ENCODE measurements at regions not wholly inside any gene's neighbourhood (a gene's known extent, or its start where the extent isn't known, plus 50 kb on each side); places are given as distances from the start of the nearest gene placed in this dataset.
"Not testable (repeated sequence)": the region's sequence is repeated elsewhere in the genome, so short reads cannot be mapped to it uniquely, and the experiment has no call there.

GRCh38 chr2:194464964-194465638, 1191.9 kb upstream of the SLC39A10 start:
- CTCF ChIA-PET: no interaction called here
- DNase-seq (ENCODE audit: low read depth, low spot score) (no peak), FAIRE-seq (no peak), ATAC-seq (no peak)
- Histone ChIP-seq H3K9me3 (replicated peaks; ENCODE audit: control insufficient read depth, insufficient read depth, low read length) (no peaks in the 10 kb centered on the region), H2AFZ (ENCODE audit: control insufficient read depth, low read depth, low read length) (no peak overlapping the region), H3K36me3 (ENCODE audit: control insufficient read depth in 2 of 2, insufficient read depth in 2 of 2, low read length in 1 of 2) (no peaks in the 10 kb centered on the region), H3K4me3 (no peak overlapping the region), H3K27ac (ENCODE audit: control insufficient read depth, insufficient read depth) (no peak overlapping the region), H3K9ac (ENCODE audit: control insufficient read depth, insufficient read depth, low read length) (no peak overlapping the region), H3K27me3 (replicated peaks in 1 of 2; ENCODE audit: control insufficient read depth in 2 of 2, insufficient read depth in 2 of 2, low read length in 1 of 2) (no peaks in the 10 kb centered on the region), H3K4me1 (ENCODE audit: control insufficient read depth, insufficient read depth, low read length) (no peaks in the 10 kb centered on the region), H3K79me2 (ENCODE audit: control insufficient read depth, insufficient read depth, low read length) (no peaks in the 10 kb centered on the region), H4K20me1 (ENCODE audit: control insufficient read depth, insufficient read depth) (no peaks in the 10 kb centered on the region), H3K4me2 (ENCODE audit: control insufficient read depth, insufficient read depth) (no peak overlapping the region)
- POLR2A ChIA-PET: no interaction called here
- intact Hi-C loops (cut with micrococcal nuclease; ENCODE audit: unreplicated experiment): no loop called here
- RAD21 ChIA-PET (ENCODE audit: unreplicated experiment): no interaction called here
- no TSS peak for BruUV-seq (replicated peaks)
- in situ Hi-C loops (cut with MboI): no loop called here
- SMC1A ChIA-PET (ENCODE audit: uncharacterized antibody, unreplicated experiment): no interaction called here
- TF ChIP-seq IKZF1 (conservative IDR thresholded peaks at IDR 0.05) (no peak), BCL11A (IDR thresholded peaks at IDR 0.05; ENCODE audit: low read depth, low read length) (no peak), RELA (IDR thresholded peaks at IDR 0.05; ENCODE audit: borderline replicate concordance, partially characterized antibody) (no peak), SUPT20H (IDR thresholded peaks at IDR 0.05; ENCODE audit: borderline replicate concordance, control insufficient read depth, low read depth, low read length) (no peak), SKIL (IDR thresholded peaks at IDR 0.05; ENCODE audit: low read depth, poor library complexity, severe bottlenecking) (no peak)
- TF ChIP-seq, protein P1, sequence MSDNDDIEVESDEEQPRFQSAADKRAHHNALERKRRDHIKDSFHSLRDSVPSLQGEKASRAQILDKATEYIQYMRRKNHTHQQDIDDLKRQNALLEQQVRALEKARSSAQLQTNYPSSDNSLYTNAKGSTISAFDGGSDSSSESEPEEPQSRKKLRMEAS (IDR thresholded peaks at IDR 0.05; ENCODE audit: low read depth, low read length): no peak
- TF ChIP-seq, protein P2, sequence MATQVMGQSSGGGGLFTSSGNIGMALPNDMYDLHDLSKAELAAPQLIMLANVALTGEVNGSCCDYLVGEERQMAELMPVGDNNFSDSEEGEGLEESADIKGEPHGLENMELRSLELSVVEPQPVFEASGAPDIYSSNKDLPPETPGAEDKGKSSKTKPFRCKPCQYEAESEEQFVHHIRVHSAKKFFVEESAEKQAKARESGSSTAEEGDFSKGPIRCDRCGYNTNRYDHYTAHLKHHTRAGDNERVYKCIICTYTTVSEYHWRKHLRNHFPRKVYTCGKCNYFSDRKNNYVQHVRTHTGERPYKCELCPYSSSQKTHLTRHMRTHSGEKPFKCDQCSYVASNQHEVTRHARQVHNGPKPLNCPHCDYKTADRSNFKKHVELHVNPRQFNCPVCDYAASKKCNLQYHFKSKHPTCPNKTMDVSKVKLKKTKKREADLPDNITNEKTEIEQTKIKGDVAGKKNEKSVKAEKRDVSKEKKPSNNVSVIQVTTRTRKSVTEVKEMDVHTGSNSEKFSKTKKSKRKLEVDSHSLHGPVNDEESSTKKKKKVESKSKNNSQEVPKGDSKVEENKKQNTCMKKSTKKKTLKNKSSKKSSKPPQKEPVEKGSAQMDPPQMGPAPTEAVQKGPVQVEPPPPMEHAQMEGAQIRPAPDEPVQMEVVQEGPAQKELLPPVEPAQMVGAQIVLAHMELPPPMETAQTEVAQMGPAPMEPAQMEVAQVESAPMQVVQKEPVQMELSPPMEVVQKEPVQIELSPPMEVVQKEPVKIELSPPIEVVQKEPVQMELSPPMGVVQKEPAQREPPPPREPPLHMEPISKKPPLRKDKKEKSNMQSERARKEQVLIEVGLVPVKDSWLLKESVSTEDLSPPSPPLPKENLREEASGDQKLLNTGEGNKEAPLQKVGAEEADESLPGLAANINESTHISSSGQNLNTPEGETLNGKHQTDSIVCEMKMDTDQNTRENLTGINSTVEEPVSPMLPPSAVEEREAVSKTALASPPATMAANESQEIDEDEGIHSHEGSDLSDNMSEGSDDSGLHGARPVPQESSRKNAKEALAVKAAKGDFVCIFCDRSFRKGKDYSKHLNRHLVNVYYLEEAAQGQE (IDR thresholded peaks at IDR 0.05; ENCODE audit: low read depth, low read length): no peak
- WGBS (ENCODE audit: insufficient coverage, insufficient replicate concordance, low lambda C conversion rate, missing lambda C conversion rate): 17% methylated on average over 8 of the region's 8 CpGs

DNA sequence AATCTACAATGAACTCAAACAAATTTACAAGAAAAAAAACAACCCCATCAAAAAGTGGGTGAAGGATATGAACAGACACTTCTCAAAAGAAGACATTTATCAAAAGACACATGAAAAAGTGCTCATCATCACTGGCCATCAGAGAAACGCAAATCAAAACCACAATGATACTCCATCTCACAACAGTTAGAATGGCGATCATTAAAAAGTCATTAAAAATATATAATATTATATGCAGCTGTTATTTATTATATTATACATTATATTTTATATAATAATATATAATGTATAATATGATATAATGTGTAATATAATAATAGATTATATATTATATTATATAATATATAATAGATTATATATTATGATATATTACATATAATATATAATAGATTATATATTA, 1194.1 kb upstream of the SLC39A10 start:
- BruUV-seq (replicated peaks); H3K9ac ChIP-seq (ENCODE audit: control insufficient read depth, insufficient read depth, low read length); in situ Hi-C loops (cut with MboI); H4K20me1 ChIP-seq (ENCODE audit: control insufficient read depth, insufficient read depth); H3K4me1 ChIP-seq (ENCODE audit: control insufficient read depth, insufficient read depth, low read length); H3K36me3 ChIP-seq (ENCODE audit: control insufficient read depth in 2 of 2, insufficient read depth in 2 of 2, low read length in 1 of 2); H3K4me2 ChIP-seq (ENCODE audit: control insufficient read depth, insufficient read depth); intact Hi-C loops (cut with micrococcal nuclease; ENCODE audit: unreplicated experiment); H2AFZ ChIP-seq (ENCODE audit: control insufficient read depth, low read depth, low read length); H3K27me3 ChIP-seq (replicated peaks in 1 of 2; ENCODE audit: control insufficient read depth in 2 of 2, insufficient read depth in 2 of 2, low read length in 1 of 2); CTCF ChIA-PET; FAIRE-seq; H3K4me3 ChIP-seq; H3K9me3 ChIP-seq (replicated peaks; ENCODE audit: control insufficient read depth, insufficient read depth, low read length); ATAC-seq; DNase-seq (ENCODE audit: low read depth, low spot score); RAD21 ChIA-PET (ENCODE audit: unreplicated experiment); SMC1A ChIA-PET (ENCODE audit: uncharacterized antibody, unreplicated experiment); H3K79me2 ChIP-seq (ENCODE audit: control insufficient read depth, insufficient read depth, low read length); POLR2A ChIA-PET; H3K27ac ChIP-seq (ENCODE audit: control insufficient read depth, insufficient read depth): not testable (repeated sequence)
- WGBS (ENCODE audit: insufficient coverage, insufficient replicate concordance, low lambda C conversion rate, missing lambda C conversion rate): 46% methylated on average over 2 of the region's 2 CpGs

All from GM12878 (cell line).